A673 (cell line): ENCODE measurements at regions not wholly inside any gene's neighbourhood (a gene's known extent, or its start where the extent isn't known, plus 50 kb on each side); places are given as distances from the start of the nearest gene placed in this dataset.

Experiments
- EZH2 ChIP-seq: fragments of 200-600 bp; sonication (generic); IDR thresholded peaks from 2 replicates; pipeline ENCODE4 v1.6.1; 2017; ENCODE audit warnings: borderline replicate concordance, low read depth, mild to moderate bottlenecking, mixed read lengths, antibody characterized with exemption, low read length; ENCODE audit not compliant: poor library complexity, severe bottlenecking
- TF ChIP-seq, protein P1 (sequence below): fragments of 300-800, 200-600 bp; sonication (generic); conservative IDR thresholded peaks from 2 replicates; pipeline ENCODE4 v1.5.1; 2017; ENCODE audit warnings: low read depth, mild to moderate bottlenecking, antibody characterized with exemption, low read length, moderate library complexity, mixed read lengths

- TF ChIP-seq, protein P1, sequence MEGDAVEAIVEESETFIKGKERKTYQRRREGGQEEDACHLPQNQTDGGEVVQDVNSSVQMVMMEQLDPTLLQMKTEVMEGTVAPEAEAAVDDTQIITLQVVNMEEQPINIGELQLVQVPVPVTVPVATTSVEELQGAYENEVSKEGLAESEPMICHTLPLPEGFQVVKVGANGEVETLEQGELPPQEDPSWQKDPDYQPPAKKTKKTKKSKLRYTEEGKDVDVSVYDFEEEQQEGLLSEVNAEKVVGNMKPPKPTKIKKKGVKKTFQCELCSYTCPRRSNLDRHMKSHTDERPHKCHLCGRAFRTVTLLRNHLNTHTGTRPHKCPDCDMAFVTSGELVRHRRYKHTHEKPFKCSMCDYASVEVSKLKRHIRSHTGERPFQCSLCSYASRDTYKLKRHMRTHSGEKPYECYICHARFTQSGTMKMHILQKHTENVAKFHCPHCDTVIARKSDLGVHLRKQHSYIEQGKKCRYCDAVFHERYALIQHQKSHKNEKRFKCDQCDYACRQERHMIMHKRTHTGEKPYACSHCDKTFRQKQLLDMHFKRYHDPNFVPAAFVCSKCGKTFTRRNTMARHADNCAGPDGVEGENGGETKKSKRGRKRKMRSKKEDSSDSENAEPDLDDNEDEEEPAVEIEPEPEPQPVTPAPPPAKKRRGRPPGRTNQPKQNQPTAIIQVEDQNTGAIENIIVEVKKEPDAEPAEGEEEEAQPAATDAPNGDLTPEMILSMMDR, result no peak
- no peak for TF ChIP-seq EZH2
These were observed 130.7 kb upstream of the TMEM164 start for GRCh38 chrX:109872021-109872732.
